K562 (cell line): ENCODE measurements at regions not wholly inside any gene's neighbourhood (a gene's known extent, or its start where the extent isn't known, plus 50 kb on each side); places are given as distances from the start of the nearest gene placed in this dataset.

ENCODE experiments used
- ATAC-seq: fragments of 200-7000 bp; cut with Tn5 transposase; 3 replicates; pipeline ENCODE4 v1.9.1; 2020; ENCODE audit warnings: moderate library complexity
- BruUV-seq: library from RNA; stranded (reverse); fragments of 400-500 nt; replicated peaks from 2 replicates; lab custom pipeline; 2021; lab: Mats Ljungman, UMichigan
- CTCF ChIA-PET: fragments of 300-600 bp; formaldehyde crosslinking; extraction: SDS; loops from one replicate; lab custom pipeline; 2021; ENCODE audit warnings: low intra/inter-chr PET ratio; lab: Yijun Ruan, JAX
- POLR2A ChIA-PET: fragments of 300-600, 350-650 bp; sonication (Branson Sonifier 250); formaldehyde crosslinking; extraction: SDS; loops from one replicate; lab custom pipeline; 2021; ENCODE audit warnings: antibody characterized with exemption, inconsistent platforms; lab: Yijun Ruan, JAX
- DNase-seq, 4 experiments: peaks; one replicate each; pipeline versions ENCODE4 v3.0.0 to v3.0.0-alpha.2; 2011 to 2018; ENCODE audit warnings: low spot score in 3 of 4, mixed read lengths in 3 of 4; ENCODE audit errors: extremely low read depth in 1 of 4
- FAIRE-seq: peaks from 2 replicates; lab custom pipeline; 2011; peaks lifted over from hg19 to GRCh38; lab: Jason Lieb, UNC
- H2AFZ ChIP-seq: 2 replicates; pipeline ENCODE4 v1.6.0; 2011; ENCODE audit warnings: low read depth, low read length, control low read depth, inconsistent platforms
- H3K27ac ChIP-seq: fragments of 200-600 bp; 3 replicates; pipeline ENCODE4 v1.8.0; 2011; ENCODE audit warnings: low read depth, mild to moderate bottlenecking, control low read depth, inconsistent platforms, low read length, moderate library complexity, mixed read lengths; ENCODE audit errors: extremely low read depth
- H3K27me3 ChIP-seq, 2 experiments: fragments of 300-600 bp in 1 of 2; 2 replicates in 1 of 2; 3 replicates in 1 of 2; pipeline versions ENCODE4 v1.6.0 to v1.8.0; 2011; ENCODE audit warnings: inconsistent platforms in 2 of 2, low read length in 2 of 2, mild to moderate bottlenecking in 1 of 2, mixed read lengths in 1 of 2, moderate library complexity in 1 of 2; ENCODE audit not compliant: control insufficient read depth in 2 of 2, insufficient read depth in 2 of 2
- H3K36me3 ChIP-seq: fragments of 300-600 bp; 3 replicates; pipeline ENCODE4 v1.8.0; 2011; ENCODE audit warnings: mild to moderate bottlenecking, low read length, inconsistent platforms; ENCODE audit not compliant: control insufficient read depth, insufficient read depth
- H3K4me1 ChIP-seq, 2 experiments: fragments of 200-600 bp in 1 of 2; replicated peaks in 1 of 2; 2 replicates in 1 of 2; 3 replicates in 1 of 2; pipeline versions ENCODE4 v1.5.1 to v1.8.0; 2011; ENCODE audit warnings: inconsistent platforms in 2 of 2, low read length in 2 of 2, mild to moderate bottlenecking in 1 of 2, mixed read lengths in 1 of 2, moderate library complexity in 1 of 2; ENCODE audit not compliant: control insufficient read depth in 2 of 2, insufficient read depth in 2 of 2
- H3K4me2 ChIP-seq: 2 replicates; pipeline ENCODE4 v1.6.1; 2011; ENCODE audit warnings: low read length, control low read depth, inconsistent platforms, mixed read lengths; ENCODE audit not compliant: insufficient read depth
- H3K4me3 ChIP-seq: fragments of 200-600 bp; sonication (generic), shearing (Covaris generic); 2 replicates; pipeline ENCODE4 v1.5.1; 2016; ENCODE audit warnings: control low read depth, inconsistent platforms
- H3K79me2 ChIP-seq: fragments of 200-600 bp; 3 replicates; pipeline ENCODE4 v1.8.0; 2011; ENCODE audit warnings: low read length, inconsistent platforms; ENCODE audit not compliant: control insufficient read depth, insufficient read depth
- H3K9ac ChIP-seq, 2 experiments: 2 replicates each; pipeline versions ENCODE4 v1.6.0 to v1.6.1; 2011; ENCODE audit warnings: low read depth in 2 of 2, low read length in 2 of 2, control low read depth in 1 of 2, inconsistent platforms in 1 of 2, mild to moderate bottlenecking in 1 of 2, mixed read lengths in 1 of 2; ENCODE audit not compliant: insufficient read depth in 1 of 2
- H3K9me1 ChIP-seq: one replicate; pipeline ENCODE4 v1.6.0; 2011; ENCODE audit warnings: inconsistent platforms, mild to moderate bottlenecking, low read length, moderate library complexity; ENCODE audit not compliant: control insufficient read depth, insufficient read depth
- H3K9me3 ChIP-seq: replicated peaks from 2 replicates; pipeline ENCODE4 v1.5.1; 2011; ENCODE audit warnings: low read depth, low read length, inconsistent platforms; ENCODE audit not compliant: control insufficient read depth, insufficient read depth
- H4K20me1 ChIP-seq: replicated peaks from 2 replicates; pipeline ENCODE4 v1.6.1; 2011; ENCODE audit warnings: low read length, inconsistent platforms, mixed read lengths; ENCODE audit not compliant: control insufficient read depth, insufficient read depth
- ZNF586 ChIP-seq: fragments of 450-650 bp; formaldehyde crosslinking; conservative IDR thresholded peaks from 2 replicates; pipeline ENCODE4 v1.4.0; 2020; ENCODE audit warnings: mild to moderate bottlenecking, moderate library complexity
- WGBS: fragments of 100-300 bp; shearing (Covaris generic); methylation state at CpG from one replicate; pipeline ENCODE4 v1.1.6; 2016; ENCODE audit warnings: low coverage, mixed read lengths; ENCODE audit not compliant: insufficient coverage; ENCODE audit errors: missing lambda C conversion rate; 5-methylcytosine and 5-hydroxymethylcytosine counted together
- in situ Hi-C: fragments of 300-500 bp; cut with MboI; formaldehyde crosslinking; loops from 4 replicates; pipeline ENCODE4 v1.15.0; 2018; ENCODE audit warnings: inconsistent platforms, mixed read lengths
- intact Hi-C: fragments of 100-400 bp; cut with micrococcal nuclease; formaldehyde crosslinking; loops from 2 replicates; pipeline ENCODE4 v1.14.2; 2022
- TF ChIP-seq, protein P1 (sequence below): fragments of 250-450 bp; sonication (Bioruptor Pico); IDR thresholded peaks from 2 replicates; pipeline ENCODE4 v1.8.0; 2021; ENCODE audit warnings: borderline replicate concordance, mild to moderate bottlenecking, moderate library complexity; ENCODE audit not compliant: poor library complexity, severe bottlenecking
- TF ChIP-seq, protein P2 (sequence below): sonication (generic); formaldehyde crosslinking; IDR thresholded peaks from 2 replicates; pipeline ENCODE4 v1.8.1; 2023; ENCODE audit warnings: mild to moderate bottlenecking, missing genetic modification reagents

DNA sequence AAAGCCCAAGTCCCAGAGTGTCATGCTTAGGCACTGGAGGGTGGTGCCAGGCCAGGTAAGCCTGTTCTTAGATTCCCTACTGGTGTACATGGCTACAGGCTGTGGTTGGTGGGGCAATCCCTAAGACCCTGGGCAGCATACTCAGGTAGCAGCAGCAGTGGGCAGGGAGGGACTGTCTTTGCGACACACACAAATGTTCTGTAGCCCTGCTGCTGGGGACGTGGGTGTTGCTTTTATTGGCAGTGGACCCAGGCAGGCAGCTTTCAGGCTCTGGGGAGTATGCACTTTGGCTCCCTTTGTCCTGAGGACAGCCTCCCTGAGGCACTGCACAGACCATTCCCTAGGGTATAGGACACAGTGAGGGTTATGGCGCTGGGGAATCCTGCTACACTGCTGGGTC, 137.1 kb upstream of the ADAMTS19 start (continued):
- TF ChIP-seq, protein P1, sequence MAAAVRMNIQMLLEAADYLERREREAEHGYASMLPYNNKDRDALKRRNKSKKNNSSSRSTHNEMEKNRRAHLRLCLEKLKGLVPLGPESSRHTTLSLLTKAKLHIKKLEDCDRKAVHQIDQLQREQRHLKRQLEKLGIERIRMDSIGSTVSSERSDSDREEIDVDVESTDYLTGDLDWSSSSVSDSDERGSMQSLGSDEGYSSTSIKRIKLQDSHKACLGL (CRISPR knock-in tag) = no peak

DNA sequence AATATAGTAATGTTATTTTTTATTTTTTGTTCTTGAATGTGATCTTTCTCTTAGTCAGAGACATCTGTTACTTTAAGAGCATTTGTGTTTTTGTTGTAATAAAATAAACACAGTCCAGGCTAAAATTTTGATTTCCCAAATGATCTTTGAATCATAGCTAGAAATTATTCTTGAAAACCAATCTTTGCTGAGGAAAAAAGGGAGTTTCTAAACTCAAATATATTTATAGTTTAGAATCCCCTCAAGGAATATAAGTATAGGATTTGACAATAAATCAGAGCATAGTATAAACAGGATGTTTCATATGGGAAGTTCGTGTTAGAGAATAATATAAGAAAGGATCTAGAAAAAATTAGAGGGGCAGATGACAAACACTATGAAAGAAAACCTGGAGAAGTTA, 118.8 kb upstream of the ADAMTS19 start:
- H2AFZ ChIP-seq = no peak overlapping the region
- TF ChIP-seq ZNF586 (CRISPR knock-in tag) = no peak
- TF ChIP-seq, protein P2, sequence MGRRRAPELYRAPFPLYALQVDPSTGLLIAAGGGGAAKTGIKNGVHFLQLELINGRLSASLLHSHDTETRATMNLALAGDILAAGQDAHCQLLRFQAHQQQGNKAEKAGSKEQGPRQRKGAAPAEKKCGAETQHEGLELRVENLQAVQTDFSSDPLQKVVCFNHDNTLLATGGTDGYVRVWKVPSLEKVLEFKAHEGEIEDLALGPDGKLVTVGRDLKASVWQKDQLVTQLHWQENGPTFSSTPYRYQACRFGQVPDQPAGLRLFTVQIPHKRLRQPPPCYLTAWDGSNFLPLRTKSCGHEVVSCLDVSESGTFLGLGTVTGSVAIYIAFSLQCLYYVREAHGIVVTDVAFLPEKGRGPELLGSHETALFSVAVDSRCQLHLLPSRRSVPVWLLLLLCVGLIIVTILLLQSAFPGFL (CRISPR knock-in tag) = no peak
- H3K4me1 ChIP-seq = no peaks in the 10 kb centered on the region
- POLR2A ChIA-PET = no interaction called here
- no peaks in the 10 kb centered on the region for H3K27me3 ChIP-seq
- no peak overlapping the region for H3K27ac ChIP-seq
- FAIRE-seq = no peak
- in situ Hi-C loops (no loop called here), intact Hi-C loops (no loop called here)
- H3K9me3 ChIP-seq = no peaks in the 10 kb centered on the region; the same call in 1 of the 2 replicates
- no peaks in the 10 kb centered on the region for H3K79me2 ChIP-seq
- 0% methylated on average over 1 of the region's 1 CpG for WGBS
- BruUV-seq = no TSS peak
- no peak for ATAC-seq
- H4K20me1 ChIP-seq = no peaks in the 10 kb centered on the region
- no peak overlapping the region for H3K9ac ChIP-seq
- H3K4me3 ChIP-seq = no peak overlapping the region
- H3K4me2 ChIP-seq = no peak overlapping the region
- H3K36me3 ChIP-seq = no peaks in the 10 kb centered on the region
- no peak for DNase-seq
- no peaks in the 10 kb centered on the region for H3K9me1 ChIP-seq
- CTCF ChIA-PET = no interaction called here
